ENCODE measurements at regions not wholly inside any gene's neighbourhood (a gene's known extent, or its start where the extent isn't known, plus 50 kb on each side); places are given as distances from the start of the nearest gene placed in this dataset.

GRCh38 chr2:100208141-100208770 lies 65.9 kb upstream of the AFF3 start:
- TF ChIP-seq JUN (IDR thresholded peaks at IDR 0.05) (no peak), GATA3 (IDR thresholded peaks at IDR 0.05; ENCODE audit: borderline replicate concordance) (no peak), CBX8 (IDR thresholded peaks at IDR 0.05) (no peak), CBX2 (IDR thresholded peaks at IDR 0.05; ENCODE audit: borderline replicate concordance, low read depth) (no peak), EHF (CRISPR knock-in tag; IDR thresholded peaks at IDR 0.05) (no peak), TFCP2L1 (CRISPR knock-in tag; IDR thresholded peaks at IDR 0.05) (no peak), EP300 (IDR thresholded peaks at IDR 0.05) (no peak)
- no peak for DNase-seq (ENCODE audit: low read depth in 1 of 2, low spot score in 1 of 2)
- ChIA-PET POLR2A (no interaction called here), CTCF (no interaction called here)
- H3K4me2 ChIP-seq = no peak overlapping the region
- 0 out of 6 replicates have a peak, but pooled peaks of 1 of the 2 experiments have one; percentile 34 for ATAC-seq
- no peaks in the 10 kb centered on the region for H3K4me1 ChIP-seq
- WGBS (ENCODE audit: missing lambda C conversion rate) = 27% methylated on average over 13 of the region's 13 CpGs
- H3K4me3 ChIP-seq = no peak overlapping the region
- H3K9me3 ChIP-seq = no peaks in the 10 kb centered on the region
- H3K27ac ChIP-seq = no peak overlapping the region
- no peak for FAIRE-seq

DNA sequence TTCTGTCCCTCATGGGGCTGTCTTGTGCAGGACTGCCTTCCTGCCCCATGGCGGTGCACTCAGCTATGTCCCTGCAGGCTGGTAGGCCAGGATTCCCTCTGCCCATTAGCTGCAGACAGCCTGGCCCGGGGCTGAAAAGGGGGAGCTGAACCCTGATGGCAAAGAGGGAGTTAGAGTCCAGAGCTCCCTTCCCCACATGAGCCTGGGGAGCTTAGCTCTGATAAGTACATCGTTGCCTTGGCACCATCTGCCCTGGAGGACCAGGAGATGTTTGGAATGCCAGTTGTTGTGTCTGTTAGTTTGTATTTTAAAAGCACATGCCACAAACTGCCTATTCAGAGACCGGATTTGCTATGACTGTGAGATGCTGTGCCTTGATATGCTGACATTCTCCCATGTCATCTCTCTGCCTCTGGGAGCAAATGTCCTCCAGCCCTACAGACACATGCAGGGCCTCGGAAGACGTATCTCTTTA lies 65.1 kb upstream of the AFF3 start:
- FAIRE-seq = no peak
- no peaks in the 10 kb centered on the region for H3K4me1 ChIP-seq
- no peak for DNase-seq (ENCODE audit: low read depth in 1 of 2, low spot score in 1 of 2)
- TF ChIP-seq PBX3 (IDR thresholded peaks at IDR 0.05) (no peak), POLR2AphosphoS2 (conservative IDR thresholded peaks at IDR 0.05; ENCODE audit: low read length) (no peak), HOXB5 (CRISPR knock-in tag; IDR thresholded peaks at IDR 0.05) (no peak), SREBF2 (IDR thresholded peaks at IDR 0.05) (no peak), NR3C1 (IDR thresholded peaks at IDR 0.05) (no peak), JUNB (IDR thresholded peaks at IDR 0.05) (no peak), CHD4 (IDR thresholded peaks at IDR 0.05; ENCODE audit: borderline replicate concordance) (no peak), MYC (IDR thresholded peaks at IDR 0.05; ENCODE audit: borderline replicate concordance, low read length) (no peak), EHF (CRISPR knock-in tag; IDR thresholded peaks at IDR 0.05) (no peak), CEBPB (IDR thresholded peaks at IDR 0.05) (no peak)
- TF ChIP-seq, protein P1, sequence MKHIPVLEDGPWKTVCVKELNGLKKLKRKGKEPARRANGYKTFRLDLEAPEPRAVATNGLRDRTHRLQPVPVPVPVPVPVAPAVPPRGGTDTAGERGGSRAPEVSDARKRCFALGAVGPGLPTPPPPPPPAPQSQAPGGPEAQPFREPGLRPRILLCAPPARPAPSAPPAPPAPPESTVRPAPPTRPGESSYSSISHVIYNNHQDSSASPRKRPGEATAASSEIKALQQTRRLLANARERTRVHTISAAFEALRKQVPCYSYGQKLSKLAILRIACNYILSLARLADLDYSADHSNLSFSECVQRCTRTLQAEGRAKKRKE (CRISPR knock-in tag; IDR thresholded peaks at IDR 0.05; ENCODE audit: low read depth) = no peak
- TF ChIP-seq, protein P2, sequence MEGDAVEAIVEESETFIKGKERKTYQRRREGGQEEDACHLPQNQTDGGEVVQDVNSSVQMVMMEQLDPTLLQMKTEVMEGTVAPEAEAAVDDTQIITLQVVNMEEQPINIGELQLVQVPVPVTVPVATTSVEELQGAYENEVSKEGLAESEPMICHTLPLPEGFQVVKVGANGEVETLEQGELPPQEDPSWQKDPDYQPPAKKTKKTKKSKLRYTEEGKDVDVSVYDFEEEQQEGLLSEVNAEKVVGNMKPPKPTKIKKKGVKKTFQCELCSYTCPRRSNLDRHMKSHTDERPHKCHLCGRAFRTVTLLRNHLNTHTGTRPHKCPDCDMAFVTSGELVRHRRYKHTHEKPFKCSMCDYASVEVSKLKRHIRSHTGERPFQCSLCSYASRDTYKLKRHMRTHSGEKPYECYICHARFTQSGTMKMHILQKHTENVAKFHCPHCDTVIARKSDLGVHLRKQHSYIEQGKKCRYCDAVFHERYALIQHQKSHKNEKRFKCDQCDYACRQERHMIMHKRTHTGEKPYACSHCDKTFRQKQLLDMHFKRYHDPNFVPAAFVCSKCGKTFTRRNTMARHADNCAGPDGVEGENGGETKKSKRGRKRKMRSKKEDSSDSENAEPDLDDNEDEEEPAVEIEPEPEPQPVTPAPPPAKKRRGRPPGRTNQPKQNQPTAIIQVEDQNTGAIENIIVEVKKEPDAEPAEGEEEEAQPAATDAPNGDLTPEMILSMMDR (IDR thresholded peaks at IDR 0.05) = no peak
- TF ChIP-seq, protein P3, sequence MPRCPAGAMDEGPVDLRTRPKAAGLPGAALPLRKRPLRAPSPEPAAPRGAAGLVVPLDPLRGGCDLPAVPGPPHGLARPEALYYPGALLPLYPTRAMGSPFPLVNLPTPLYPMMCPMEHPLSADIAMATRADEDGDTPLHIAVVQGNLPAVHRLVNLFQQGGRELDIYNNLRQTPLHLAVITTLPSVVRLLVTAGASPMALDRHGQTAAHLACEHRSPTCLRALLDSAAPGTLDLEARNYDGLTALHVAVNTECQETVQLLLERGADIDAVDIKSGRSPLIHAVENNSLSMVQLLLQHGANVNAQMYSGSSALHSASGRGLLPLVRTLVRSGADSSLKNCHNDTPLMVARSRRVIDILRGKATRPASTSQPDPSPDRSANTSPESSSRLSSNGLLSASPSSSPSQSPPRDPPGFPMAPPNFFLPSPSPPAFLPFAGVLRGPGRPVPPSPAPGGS (IDR thresholded peaks at IDR 0.05) = no peak
- no peak overlapping the region for H3K27ac ChIP-seq
- POLR2A ChIA-PET = no interaction called here
- H3K4me2 ChIP-seq = no peak overlapping the region
- ATAC-seq = no peak
- CTCF ChIA-PET = no interaction called here
- H3K4me3 ChIP-seq = no peak overlapping the region
- H3K9me3 ChIP-seq = no peaks in the 10 kb centered on the region
- WGBS (ENCODE audit: missing lambda C conversion rate) = 40% methylated on average over 6 of the region's 6 CpGs

GRCh38 chr2:100206731-100207255 lies 64.4 kb upstream of the AFF3 start:
- ChIA-PET CTCF (no interaction called here), POLR2A (no interaction called here)
- H3K4me1 ChIP-seq = no peaks in the 10 kb centered on the region
- H3K9me3 ChIP-seq = no peaks in the 10 kb centered on the region
- no peak for ATAC-seq
- no peak overlapping the region for H3K4me3 ChIP-seq
- no peak for DNase-seq (ENCODE audit: low read depth in 1 of 2, low spot score in 1 of 2)
- no peak overlapping the region for H3K27ac ChIP-seq
- H3K4me2 ChIP-seq = no peak overlapping the region
- no peak for FAIRE-seq
- 61% methylated on average over 3 of the region's 3 CpGs for WGBS (ENCODE audit: missing lambda C conversion rate)
- TF ChIP-seq CHD4 (IDR thresholded peaks at IDR 0.05; ENCODE audit: borderline replicate concordance) (no peak), GATA3 (IDR thresholded peaks at IDR 0.05; ENCODE audit: borderline replicate concordance) (no peak), MAZ (IDR thresholded peaks at IDR 0.05; ENCODE audit: borderline replicate concordance, low read depth, low read length) (no peak), EHMT2 (IDR thresholded peaks at IDR 0.05; ENCODE audit: low read depth) (no peak), RCOR1 (IDR thresholded peaks at IDR 0.05; ENCODE audit: low read depth, low read length) (no peak), KDM1A (IDR thresholded peaks at IDR 0.05; ENCODE audit: low read depth) (no peak), RFX5 (IDR thresholded peaks at IDR 0.05) (no peak), NR3C1 (IDR thresholded peaks at IDR 0.05) (no peak), FOSL2 (IDR thresholded peaks at IDR 0.05) (no peak), FOSL2 (CRISPR knock-in tag; IDR thresholded peaks at IDR 0.05) (no peak), MAFK (IDR thresholded peaks at IDR 0.05; ENCODE audit: partially characterized antibody) (no peak)

Data from A549 (cell line).